ENCODE measurements at regions not wholly inside any gene's neighbourhood (a gene's known extent, or its start where the extent isn't known, plus 50 kb on each side); places are given as distances from the start of the nearest gene placed in this dataset.

DNA sequence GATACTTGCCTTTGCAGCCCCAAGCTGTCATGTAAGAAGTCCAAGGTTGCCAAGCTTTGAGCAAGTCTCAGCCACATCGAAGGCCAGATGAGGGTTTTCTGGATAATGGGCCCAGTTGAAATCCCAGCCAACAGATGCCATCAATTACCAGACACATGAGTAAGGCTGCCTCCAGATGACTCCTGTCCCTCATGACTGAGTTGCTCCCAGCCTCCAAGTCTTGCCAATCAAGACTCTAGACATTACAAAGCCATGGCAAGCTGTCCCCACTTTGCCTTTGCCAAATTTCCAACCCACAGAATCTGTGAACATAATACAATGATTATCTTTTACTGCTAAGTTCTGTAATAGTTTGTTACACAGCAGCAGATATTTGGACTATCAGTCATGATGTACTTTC, 76.8 kb upstream of the ARMC2 start:
- Histone ChIP-seq H3F3A (ENCODE audit: insufficient read depth, low read length) (peaks cover 22% of the 10 kb centered on the region), H3K4me1 (ENCODE audit: low read length) (peaks cover 26% of the 10 kb centered on the region), H3K27ac (ENCODE audit: low read length) (no peak overlapping the region), H3K9ac (ENCODE audit: low read length) (no peak overlapping the region), H3K4me2 (ENCODE audit: low read depth, low read length) (no peak overlapping the region), H3K4me3 (ENCODE audit: low read length) (no peak overlapping the region), H4K20me1 (ENCODE audit: insufficient read depth, low read length) (no peaks in the 10 kb centered on the region), H3K36me3 (replicated peaks; ENCODE audit: insufficient read depth, low read length) (no peaks in the 10 kb centered on the region), H3K79me2 (ENCODE audit: low read length) (peaks cover 16% of the 10 kb centered on the region; the same call in 1 of the 2 replicates), H2AFZ (ENCODE audit: low read length) (no peak overlapping the region), H3K27me3 (replicated peaks; ENCODE audit: insufficient read depth, low read length) (no peaks in the 10 kb centered on the region), H3K9me3 (replicated peaks; ENCODE audit: insufficient read depth, low read length) (no peaks in the 10 kb centered on the region), H3K9me2 (replicated peaks; ENCODE audit: insufficient read depth, low read length) (no peaks in the 10 kb centered on the region)
- TF ChIP-seq EZH2 (optimal IDR thresholded peaks at IDR 0.05; ENCODE audit: low read depth, low read length), result no peak
- DNase-seq, result no peak

DNA sequence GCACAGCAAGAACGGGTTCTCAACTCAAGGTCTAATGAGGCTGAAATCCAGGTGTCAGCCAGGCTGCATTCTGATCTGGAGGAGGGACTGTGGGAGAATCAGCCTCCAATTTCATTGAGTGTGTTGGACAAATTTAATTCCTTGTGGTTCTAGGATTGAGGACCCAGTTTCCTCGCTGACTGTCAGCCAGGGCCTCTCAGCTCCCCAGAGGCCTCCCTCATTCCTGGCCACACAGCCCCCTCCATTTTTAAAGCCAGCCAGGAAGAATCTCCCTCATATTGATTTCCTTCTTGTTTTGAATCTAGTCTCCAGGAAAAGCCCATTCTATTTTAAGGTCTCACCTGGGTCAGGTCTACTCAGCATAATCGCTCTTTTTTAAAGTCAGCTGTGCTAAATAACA, 73.7 kb upstream of the ARMC2 start:
- no peak overlapping the region for H2AFZ ChIP-seq (ENCODE audit: low read length)
- H3K4me1 ChIP-seq (ENCODE audit: low read length), result peaks cover 4% of the 10 kb centered on the region; the same call in 1 of the 2 replicates
- H3F3A ChIP-seq (ENCODE audit: insufficient read depth, low read length), result no peaks in the 10 kb centered on the region
- no peak overlapping the region for H3K27ac ChIP-seq (ENCODE audit: low read length)
- no peak overlapping the region for H3K4me2 ChIP-seq (ENCODE audit: low read depth, low read length)
- no peak overlapping the region for H3K9ac ChIP-seq (ENCODE audit: low read length)
- no peaks in the 10 kb centered on the region for H4K20me1 ChIP-seq (ENCODE audit: insufficient read depth, low read length)
- no peak overlapping the region for H3K4me3 ChIP-seq (ENCODE audit: low read length)
- DNase-seq, result no peak
- no peaks in the 10 kb centered on the region for H3K79me2 ChIP-seq (ENCODE audit: low read length)
- TF ChIP-seq EZH2phosphoT487 (IDR thresholded peaks at IDR 0.05; ENCODE audit: low read length) (no peak), EZH2 (optimal IDR thresholded peaks at IDR 0.05; ENCODE audit: low read depth, low read length) (no peak)
- TF ChIP-seq, protein P1, sequence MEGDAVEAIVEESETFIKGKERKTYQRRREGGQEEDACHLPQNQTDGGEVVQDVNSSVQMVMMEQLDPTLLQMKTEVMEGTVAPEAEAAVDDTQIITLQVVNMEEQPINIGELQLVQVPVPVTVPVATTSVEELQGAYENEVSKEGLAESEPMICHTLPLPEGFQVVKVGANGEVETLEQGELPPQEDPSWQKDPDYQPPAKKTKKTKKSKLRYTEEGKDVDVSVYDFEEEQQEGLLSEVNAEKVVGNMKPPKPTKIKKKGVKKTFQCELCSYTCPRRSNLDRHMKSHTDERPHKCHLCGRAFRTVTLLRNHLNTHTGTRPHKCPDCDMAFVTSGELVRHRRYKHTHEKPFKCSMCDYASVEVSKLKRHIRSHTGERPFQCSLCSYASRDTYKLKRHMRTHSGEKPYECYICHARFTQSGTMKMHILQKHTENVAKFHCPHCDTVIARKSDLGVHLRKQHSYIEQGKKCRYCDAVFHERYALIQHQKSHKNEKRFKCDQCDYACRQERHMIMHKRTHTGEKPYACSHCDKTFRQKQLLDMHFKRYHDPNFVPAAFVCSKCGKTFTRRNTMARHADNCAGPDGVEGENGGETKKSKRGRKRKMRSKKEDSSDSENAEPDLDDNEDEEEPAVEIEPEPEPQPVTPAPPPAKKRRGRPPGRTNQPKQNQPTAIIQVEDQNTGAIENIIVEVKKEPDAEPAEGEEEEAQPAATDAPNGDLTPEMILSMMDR (IDR thresholded peaks at IDR 0.05; ENCODE audit: low read length), result no peak
- H3K27me3 ChIP-seq (replicated peaks; ENCODE audit: insufficient read depth, low read length), result no peaks in the 10 kb centered on the region
- H3K9me2 ChIP-seq (replicated peaks; ENCODE audit: insufficient read depth, low read length), result no peaks in the 10 kb centered on the region
- no peaks in the 10 kb centered on the region for H3K36me3 ChIP-seq (replicated peaks; ENCODE audit: insufficient read depth, low read length)
- no peaks in the 10 kb centered on the region for H3K9me3 ChIP-seq (replicated peaks; ENCODE audit: insufficient read depth, low read length)

DNA sequence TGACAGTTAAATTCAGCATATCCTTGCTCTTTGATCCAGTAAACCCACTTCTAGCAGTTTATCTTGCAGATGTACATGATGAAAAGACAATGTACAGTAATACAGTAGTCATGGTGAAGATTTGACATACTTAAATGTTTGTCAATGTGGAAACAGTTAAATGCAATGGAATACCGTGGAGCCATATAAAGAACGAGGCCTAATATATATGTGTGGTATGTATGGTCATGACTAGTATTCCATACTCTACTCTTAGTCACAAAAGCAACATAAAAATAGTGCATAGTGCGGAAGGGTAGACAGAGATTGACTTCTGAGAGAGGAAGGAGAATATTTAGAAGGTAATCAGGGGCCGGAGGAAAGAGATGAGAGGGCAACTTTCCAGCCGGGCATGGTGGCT, 70.7 kb upstream of the ARMC2 start:
- no peak overlapping the region for H3K4me3 ChIP-seq (ENCODE audit: low read length)
- H3K9me2 ChIP-seq (replicated peaks; ENCODE audit: insufficient read depth, low read length), result no peaks in the 10 kb centered on the region
- H3F3A ChIP-seq (ENCODE audit: insufficient read depth, low read length), result no peaks in the 10 kb centered on the region
- TF ChIP-seq, protein P1 (IDR thresholded peaks at IDR 0.05; ENCODE audit: low read length), result no peak
- TF ChIP-seq EZH2phosphoT487 (IDR thresholded peaks at IDR 0.05; ENCODE audit: low read length), result no peak
- no peak for TF ChIP-seq EZH2 (optimal IDR thresholded peaks at IDR 0.05; ENCODE audit: low read depth, low read length)
- no peak overlapping the region for H2AFZ ChIP-seq (ENCODE audit: low read length)
- no peak for DNase-seq
- H3K9ac ChIP-seq (ENCODE audit: low read length), result no peak overlapping the region
- no peaks in the 10 kb centered on the region for H4K20me1 ChIP-seq (ENCODE audit: insufficient read depth, low read length)
- no peak overlapping the region for H3K4me2 ChIP-seq (ENCODE audit: low read depth, low read length)
- H3K27ac ChIP-seq (ENCODE audit: low read length), result no peak overlapping the region
- H3K4me1 ChIP-seq (ENCODE audit: low read length), result peaks cover 20% of the 10 kb centered on the region
- H3K79me2 ChIP-seq (ENCODE audit: low read length), result peaks cover 14% of the 10 kb centered on the region
- H3K36me3 ChIP-seq (replicated peaks; ENCODE audit: insufficient read depth, low read length), result no peaks in the 10 kb centered on the region
- no peaks in the 10 kb centered on the region for H3K27me3 ChIP-seq (replicated peaks; ENCODE audit: insufficient read depth, low read length)
- H3K9me3 ChIP-seq (replicated peaks; ENCODE audit: insufficient read depth, low read length), result no peaks in the 10 kb centered on the region

DNA sequence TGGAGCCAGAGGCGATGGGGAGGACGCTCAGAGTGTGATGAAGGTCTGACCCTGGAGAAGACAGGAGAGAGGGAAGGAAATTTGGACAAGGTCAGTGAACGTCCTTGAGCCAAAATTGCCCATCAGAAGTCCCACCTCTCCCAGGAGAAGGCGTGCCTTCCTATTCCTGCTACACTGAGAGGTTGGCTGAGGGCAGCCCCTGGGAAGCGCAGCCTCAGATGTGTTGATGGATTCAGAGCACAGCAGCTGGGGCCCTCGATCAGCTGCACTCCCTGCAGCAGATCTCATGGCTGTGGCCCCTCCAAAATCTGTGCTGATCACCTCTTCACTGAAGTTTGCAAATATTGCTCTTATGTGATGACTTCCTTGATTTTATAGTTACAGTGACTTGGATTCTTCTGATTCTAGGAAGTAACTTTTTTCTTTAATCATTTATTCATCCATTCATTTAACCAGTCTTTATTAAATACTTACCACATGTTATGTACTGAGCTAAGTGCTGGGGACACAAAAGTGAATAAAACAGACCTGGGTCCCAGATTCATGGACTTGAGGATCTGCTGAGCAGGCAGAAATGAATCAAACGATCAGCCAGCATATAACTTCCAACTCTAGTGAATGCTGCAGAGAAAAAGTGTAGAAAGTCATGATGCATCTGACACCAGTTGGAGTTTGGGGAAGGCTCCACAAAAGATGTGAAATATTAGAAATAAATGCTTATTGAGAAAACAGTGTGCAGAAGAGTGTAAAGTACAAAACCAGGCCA, 69.6 kb upstream of the ARMC2 start:
- Histone ChIP-seq H3K9ac (ENCODE audit: low read length) (no peak overlapping the region), H3K4me1 (ENCODE audit: low read length) (peaks cover 30% of the 10 kb centered on the region)

More for the DNA sequence above, 69.6 kb upstream of the ARMC2 start:
- no peak for DNase-seq
- TF ChIP-seq EZH2 (optimal IDR thresholded peaks at IDR 0.05; ENCODE audit: low read depth, low read length) (no peak), EZH2phosphoT487 (IDR thresholded peaks at IDR 0.05; ENCODE audit: low read length) (no peak)
- TF ChIP-seq, protein P1 (IDR thresholded peaks at IDR 0.05; ENCODE audit: low read length), result no peak
- Histone ChIP-seq H3K36me3 (replicated peaks; ENCODE audit: insufficient read depth, low read length) (no peaks in the 10 kb centered on the region), H2AFZ (ENCODE audit: low read length) (no peak overlapping the region), H3K4me3 (ENCODE audit: low read length) (no peak overlapping the region), H3F3A (ENCODE audit: insufficient read depth, low read length) (no peaks in the 10 kb centered on the region), H3K27ac (ENCODE audit: low read length) (no peak overlapping the region), H3K4me2 (ENCODE audit: low read depth, low read length) (no peak overlapping the region), H3K9me3 (replicated peaks; ENCODE audit: insufficient read depth, low read length) (no peaks in the 10 kb centered on the region), H3K27me3 (replicated peaks; ENCODE audit: insufficient read depth, low read length) (no peaks in the 10 kb centered on the region), H3K9me2 (replicated peaks; ENCODE audit: insufficient read depth, low read length) (no peaks in the 10 kb centered on the region), H4K20me1 (ENCODE audit: insufficient read depth, low read length) (no peaks in the 10 kb centered on the region), H3K79me2 (ENCODE audit: low read length) (peaks cover 25% of the 10 kb centered on the region)
